ENCODE measurements at regions not wholly inside any gene's neighbourhood (a gene's known extent, or its start where the extent isn't known, plus 50 kb on each side); places are given as distances from the start of the nearest gene placed in this dataset.

DNA sequence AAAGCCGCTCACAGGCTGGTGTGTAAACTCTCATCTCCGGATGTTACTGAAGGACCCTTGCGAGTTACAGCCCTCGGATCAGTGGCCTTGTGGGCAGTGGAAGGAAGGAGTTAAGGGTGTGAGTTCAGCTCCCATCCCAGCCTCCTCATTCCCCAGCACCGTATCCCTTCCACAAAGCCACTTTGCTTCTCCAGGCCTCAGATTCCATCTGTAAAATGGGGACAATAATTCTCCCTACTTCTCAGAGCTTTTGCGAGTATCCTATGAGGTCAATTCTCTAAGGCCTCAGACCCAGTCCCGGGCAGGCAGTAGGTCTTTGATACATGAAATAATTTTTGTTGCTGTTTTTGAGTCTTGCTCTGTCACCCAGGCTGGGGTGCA is 141.3 kb downstream of the C9orf50 start:
- TF ChIP-seq, protein P1, sequence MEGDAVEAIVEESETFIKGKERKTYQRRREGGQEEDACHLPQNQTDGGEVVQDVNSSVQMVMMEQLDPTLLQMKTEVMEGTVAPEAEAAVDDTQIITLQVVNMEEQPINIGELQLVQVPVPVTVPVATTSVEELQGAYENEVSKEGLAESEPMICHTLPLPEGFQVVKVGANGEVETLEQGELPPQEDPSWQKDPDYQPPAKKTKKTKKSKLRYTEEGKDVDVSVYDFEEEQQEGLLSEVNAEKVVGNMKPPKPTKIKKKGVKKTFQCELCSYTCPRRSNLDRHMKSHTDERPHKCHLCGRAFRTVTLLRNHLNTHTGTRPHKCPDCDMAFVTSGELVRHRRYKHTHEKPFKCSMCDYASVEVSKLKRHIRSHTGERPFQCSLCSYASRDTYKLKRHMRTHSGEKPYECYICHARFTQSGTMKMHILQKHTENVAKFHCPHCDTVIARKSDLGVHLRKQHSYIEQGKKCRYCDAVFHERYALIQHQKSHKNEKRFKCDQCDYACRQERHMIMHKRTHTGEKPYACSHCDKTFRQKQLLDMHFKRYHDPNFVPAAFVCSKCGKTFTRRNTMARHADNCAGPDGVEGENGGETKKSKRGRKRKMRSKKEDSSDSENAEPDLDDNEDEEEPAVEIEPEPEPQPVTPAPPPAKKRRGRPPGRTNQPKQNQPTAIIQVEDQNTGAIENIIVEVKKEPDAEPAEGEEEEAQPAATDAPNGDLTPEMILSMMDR (IDR thresholded peaks at IDR 0.05) = no peak
- TF ChIP-seq POLR2A (IDR thresholded peaks at IDR 0.05) = no peak

All from heart left ventricle (tissue), 13 donors.